Esophagus muscularis mucosa (tissue), 4 donors: ENCODE measurements at regions not wholly inside any gene's neighbourhood (a gene's known extent, or its start where the extent isn't known, plus 50 kb on each side); places are given as distances from the start of the nearest gene placed in this dataset.

ENCODE experiments used
- DNase-seq: peaks from one replicate; pipeline ENCODE4 v3.0.0-alpha.2; 2017; ENCODE audit errors: extremely low spot score
- H3K27ac ChIP-seq, 4 donors: fragments of 200-600 bp; sonication (generic); replicated peaks in 1 of 4; 1 replicate in 3 of 4; 2 replicates in 1 of 4; pipeline ENCODE4 v1.5.1; 2016 to 2019; ENCODE audit warnings: mild to moderate bottlenecking in 1 of 4
- H3K27me3 ChIP-seq, 4 donors: fragments of 200-600 bp; sonication (generic); one replicate each; pipeline versions ENCODE4 v1.5.1 to v1.6.0; 2016 to 2019
- H3K36me3 ChIP-seq, 4 donors: fragments of 200-600 bp; sonication (generic); one replicate each; pipeline ENCODE4 v1.5.1; 2016 to 2019
- H3K4me1 ChIP-seq, 4 donors: fragments of 200-600 bp; sonication (generic); one replicate each; pipeline ENCODE4 v1.5.1; 2016 to 2019
- H3K4me3 ChIP-seq, 4 donors: fragments of 200-600 bp; sonication (generic); 1 replicate in 2 of 4; 2 replicates in 2 of 4; pipeline ENCODE4 v1.5.1; 2016 to 2019; ENCODE audit warnings: mild to moderate bottlenecking in 4 of 4, moderate library complexity in 1 of 4
- H3K9me3 ChIP-seq, 4 donors: fragments of 200-600 bp; sonication (generic); 1 replicate in 3 of 4; 2 replicates in 1 of 4; pipeline ENCODE4 v1.5.1; 2016 to 2019
- CTCF ChIP-seq, 3 experiments: fragments of 200-600 bp in 2 of 3; fragments of 450-650 bp in 1 of 3; sonication (generic) in 2 of 3; IDR thresholded peaks; one replicate each; pipeline ENCODE4 v1.5.1; 2017 to 2019; ENCODE audit warnings: antibody characterized with exemption in 3 of 3, mild to moderate bottlenecking in 2 of 3, moderate library complexity in 1 of 3
- EP300 ChIP-seq: sonication (generic); formaldehyde crosslinking; IDR thresholded peaks from one replicate; pipeline ENCODE4 v1.6.1; 2017; ENCODE audit warnings: antibody characterized with exemption
- POLR2A ChIP-seq: fragments of 450-650 bp; IDR thresholded peaks from one replicate; pipeline ENCODE4 v1.6.1; 2017; ENCODE audit warnings: antibody characterized with exemption, moderate library complexity, mild to moderate bottlenecking, low read depth
- POLR2AphosphoS5 ChIP-seq, 2 donors: sonication (generic); formaldehyde crosslinking; IDR thresholded peaks; one replicate each; pipeline ENCODE4 v1.6.1; 2017; ENCODE audit warnings: antibody characterized with exemption in 2 of 2
- WGBS: methylation state at CpG from one replicate; pipeline ENCODE4 v1.1.5; 2018; 5-methylcytosine and 5-hydroxymethylcytosine counted together
- intact Hi-C: fragments of 100-400 bp; cut with DNase I; formaldehyde crosslinking; loops from one replicate; pipeline ENCODE4 v1.15.1; 2023

GRCh38 chr18:78621141-78621755 is 358.4 kb upstream of the SALL3 start:
- TF ChIP-seq CTCF (IDR thresholded peaks at IDR 0.05) (no peak), POLR2AphosphoS5 (IDR thresholded peaks at IDR 0.05) (no peak), POLR2A (no peak), EP300 (no peak)
- no peak for DNase-seq
- Histone ChIP-seq H3K27ac (no peak overlapping the region), H3K9me3 (peaks cover 0 to 18% (median 10%) of the 10 kb centered on the region in 4 donors), H3K4me1 (no peaks in the 10 kb centered on the region), H3K36me3 (no peaks in the 10 kb centered on the region), H3K27me3 (peaks cover 0 to 32% (median under 1%) of the 10 kb centered on the region in 4 donors), H3K4me3 (no peak overlapping the region)
- intact Hi-C loops = no loop called here
- 84% methylated on average over 8 of the region's 9 CpGs for WGBS

GRCh38 chr18:78622251-78622906 is 357.2 kb upstream of the SALL3 start:
- no peak for DNase-seq
- H3K27me3 ChIP-seq = peaks cover 0 to 32% (median 2%) of the 10 kb centered on the region in 4 donors
- H3K36me3 ChIP-seq = no peaks in the 10 kb centered on the region
- no peaks in the 10 kb centered on the region for H3K4me1 ChIP-seq
- TF ChIP-seq POLR2A (no peak), EP300 (no peak), POLR2AphosphoS5 (IDR thresholded peaks at IDR 0.05) (no peak), CTCF (IDR thresholded peaks at IDR 0.05) (no peak)
- WGBS = 91% methylated on average over 8 of the region's 11 CpGs
- no peak overlapping the region for H3K4me3 ChIP-seq
- H3K9me3 ChIP-seq = peaks cover 0 to 7% (median under 1%) of the 10 kb centered on the region in 4 donors
- intact Hi-C loops = no loop called here
- no peak overlapping the region for H3K27ac ChIP-seq

- DNase-seq = no peak
- Histone ChIP-seq H3K36me3 (no peaks in the 10 kb centered on the region), H3K4me3 (no peak overlapping the region), H3K4me1 (no peaks in the 10 kb centered on the region), H3K27ac (no peak overlapping the region), H3K27me3 (peaks cover 0 to 38% (median 2%) of the 10 kb centered on the region in 4 donors), H3K9me3 (peaks cover 0 to under 1% (median 0%) of the 10 kb centered on the region in 4 donors)
- WGBS = 77% methylated on average over 16 of the region's 16 CpGs
- TF ChIP-seq POLR2AphosphoS5 (IDR thresholded peaks at IDR 0.05) (no peak), CTCF (IDR thresholded peaks at IDR 0.05) (no peak), POLR2A (no peak)
- intact Hi-C loops = no loop called here
Observed at GRCh38 chr18:78622907-78623541, 356.6 kb upstream of the SALL3 start.

GRCh38 chr18:78624646-78625279 is 354.9 kb upstream of the SALL3 start:
- Histone ChIP-seq H3K27ac (no peak overlapping the region), H3K36me3 (no peaks in the 10 kb centered on the region), H3K9me3 (peaks cover 0 to 4% (median 0%) of the 10 kb centered on the region in 4 donors), H3K4me3 (no peak overlapping the region), H3K27me3 (peaks cover 0 to 42% (median 2%) of the 10 kb centered on the region in 4 donors), H3K4me1 (no peaks in the 10 kb centered on the region)
- WGBS = 64% methylated on average over 15 of the region's 16 CpGs
- intact Hi-C loops = no loop called here
- TF ChIP-seq POLR2A (no peak), POLR2AphosphoS5 (IDR thresholded peaks at IDR 0.05) (no peak), EP300 (no peak), CTCF (IDR thresholded peaks at IDR 0.05) (no peak)
- DNase-seq = no peak
